ENCODE measurements at regions not wholly inside any gene's neighbourhood (a gene's known extent, or its start where the extent isn't known, plus 50 kb on each side); places are given as distances from the start of the nearest gene placed in this dataset.

- H3K9me3 ChIP-seq (ENCODE audit: insufficient read depth in 2 of 2, low read depth in 1 of 2, low read length in 1 of 2): peaks cover 2 to 10% of the 10 kb centered on the region in 2 experiments; a peak in 2 of 4 replicates
- no peak overlapping the region for H4K91ac ChIP-seq (replicated peaks; ENCODE audit: insufficient read length, low read length)
- no peak overlapping the region for H2BK5ac ChIP-seq (ENCODE audit: low read depth, low read length)
- WGBS, 2 experiments (ENCODE audit: extremely low coverage in 1 of 2, insufficient coverage in 1 of 2, insufficient read length in 1 of 2, insufficient replicate concordance in 2 of 2, low coverage in 1 of 2, low lambda C conversion rate in 2 of 2, missing lambda C conversion rate in 1 of 2): 96% methylated on average over 9 of the region's 9 CpGs; no CpG with 5 or more reads in 1 of the 2 experiments
- H3K56ac ChIP-seq (replicated peaks; ENCODE audit: insufficient read length, low read depth, low read length): no peak overlapping the region
- H3K36me3 ChIP-seq (ENCODE audit: control insufficient read depth in 2 of 4, insufficient read depth in 4 of 4, low read length in 3 of 4): no peaks in the 10 kb centered on the region
- no peaks in the 10 kb centered on the region for H3K79me1 ChIP-seq (ENCODE audit: low read depth, low read length)
- H2BK120ac ChIP-seq (replicated peaks; ENCODE audit: low read depth, low read length): no peak overlapping the region
- DNase-seq (ENCODE audit: low read depth in 1 of 2, low spot score in 2 of 2) (no peak), FAIRE-seq (no peak)
- no peak overlapping the region for H2BK20ac ChIP-seq (ENCODE audit: low read length)
- H2AK5ac ChIP-seq (ENCODE audit: low read depth, low read length): no peak overlapping the region
- POLR2A ChIA-PET (ENCODE audit: partially characterized antibody): no interaction called here
- H3K23ac ChIP-seq (ENCODE audit: insufficient read length): no peak overlapping the region
- H3K27me3 ChIP-seq (replicated peaks in 1 of 4; ENCODE audit: control insufficient read depth in 3 of 4, extremely low read depth in 1 of 4, insufficient read depth in 3 of 4, low read length in 3 of 4): no peaks in the 10 kb centered on the region
- no peaks in the 10 kb centered on the region for H4K20me1 ChIP-seq (replicated peaks in 1 of 2; ENCODE audit: control insufficient read depth in 1 of 2, insufficient read depth in 2 of 2, low read length in 2 of 2)
- no peak overlapping the region for H3K14ac ChIP-seq (ENCODE audit: insufficient read length)
- H3K23me2 ChIP-seq (ENCODE audit: low read depth, low read length): no peaks in the 10 kb centered on the region
- no peak overlapping the region for H3K18ac ChIP-seq (ENCODE audit: extremely low read depth, low read length)
- no peak overlapping the region for H3K4ac ChIP-seq (replicated peaks; ENCODE audit: insufficient read length, low read depth, low read length)
- no peak overlapping the region for H3K9ac ChIP-seq (replicated peaks in 1 of 4; ENCODE audit: extremely low read depth in 1 of 4, low read depth in 3 of 4, low read length in 3 of 4)
- no peak overlapping the region for H2BK15ac ChIP-seq (ENCODE audit: low read length)
- H3K4me3 ChIP-seq (ENCODE audit: extremely low read depth in 1 of 4, insufficient read depth in 2 of 4, low read depth in 3 of 4, low read length in 4 of 4): no peak overlapping the region
- no peaks in the 10 kb centered on the region for H3K79me2 ChIP-seq (ENCODE audit: control insufficient read depth in 1 of 2, insufficient read depth in 2 of 2, low read length in 2 of 2)
- no peaks in the 10 kb centered on the region for H3K4me1 ChIP-seq (replicated peaks in 1 of 4; ENCODE audit: control insufficient read depth in 3 of 4, insufficient read depth in 4 of 4, low read length in 3 of 4)
- no peak overlapping the region for H3K4me2 ChIP-seq (ENCODE audit: insufficient read depth in 1 of 2, low read depth in 2 of 2, low read length in 2 of 2)
- no peak overlapping the region for H4K8ac ChIP-seq (ENCODE audit: extremely low read depth, insufficient read depth, low read length)
- H4K5ac ChIP-seq (ENCODE audit: insufficient read length, low read depth, low read length): no peak overlapping the region
- no peak overlapping the region for H2AFZ ChIP-seq (ENCODE audit: low read length)
- CTCF ChIA-PET (ENCODE audit: partially characterized antibody): interaction anchor here (0.6 kb wide), 1 partner anchor 18 kb away, joined by 3 read pairs; no protein-coding TSS in a partner anchor
- no peak overlapping the region for H3K27ac ChIP-seq (ENCODE audit: low read depth, low read length)
- no peak overlapping the region for H2BK12ac ChIP-seq (ENCODE audit: low read depth, low read length)
- TF ChIP-seq YY1 (IDR thresholded peaks at IDR 0.05; ENCODE audit: low read depth, low read length): no peak
- no peak for TF ChIP-seq SIN3A (conservative IDR thresholded peaks at IDR 0.05 in 1 of 2, IDR thresholded peaks at IDR 0.05 in 1 of 2; ENCODE audit: low read depth in 1 of 2, low read length in 2 of 2)
- TF ChIP-seq EGR1 (IDR thresholded peaks at IDR 0.05; ENCODE audit: borderline replicate concordance, low read depth, low read length): no peak
- no peak for TF ChIP-seq SRF (IDR thresholded peaks at IDR 0.05; ENCODE audit: low read depth, low read length)
- no peak for TF ChIP-seq USF2 (IDR thresholded peaks at IDR 0.05; ENCODE audit: low read length)
- TF ChIP-seq TBP (IDR thresholded peaks at IDR 0.05; ENCODE audit: low read depth, low read length): no peak
- no peak for TF ChIP-seq SP2 (IDR thresholded peaks at IDR 0.05; ENCODE audit: low read length)
- no peak for TF ChIP-seq EP300 (IDR thresholded peaks at IDR 0.05; ENCODE audit: borderline replicate concordance in 1 of 2, low read depth in 2 of 2, low read length in 2 of 2)
- no peak for TF ChIP-seq EZH2 (IDR thresholded peaks at IDR 0.05; ENCODE audit: low read depth, low read length, severe bottlenecking)
These were observed 87.8 kb upstream of the MTHFD1L start for GRCh38 chr6:150777736-150778135.

Measured in H1 (cell line).